HL-60 (cell line): ENCODE measurements at regions not wholly inside any gene's neighbourhood (a gene's known extent, or its start where the extent isn't known, plus 50 kb on each side); places are given as distances from the start of the nearest gene placed in this dataset.
"Not testable (repeated sequence)": the region's sequence is repeated elsewhere in the genome, so short reads cannot be mapped to it uniquely, and the experiment has no call there.

ENCODE experiments used
- DNase-seq, 2 experiments: peaks; one replicate each; pipeline ENCODE4 v3.0.0-alpha.2; 2010 to 2020; ENCODE audit warnings: low read depth in 1 of 2, low spot score in 1 of 2
- H3K27ac ChIP-seq: fragments of 250-450 bp; sonication (Bioruptor Pico); replicated peaks from 2 replicates; pipeline ENCODE4 v1.5.1; 2020; ENCODE audit warnings: mild to moderate bottlenecking, moderate library complexity
- H3K27me3 ChIP-seq: fragments of 250-450 bp; sonication (Bioruptor Pico); 2 replicates; pipeline ENCODE4 v1.5.1; 2021; ENCODE audit warnings: mild to moderate bottlenecking, moderate library complexity; ENCODE audit not compliant: insufficient read depth, poor library complexity, severe bottlenecking
- H3K4me3 ChIP-seq: replicated peaks from 2 replicates; pipeline ENCODE4 v1.5.1; 2011; ENCODE audit warnings: mild to moderate bottlenecking, control low read depth, low read length; ENCODE audit not compliant: insufficient read depth
- GABPA ChIP-seq: IDR thresholded peaks from 2 replicates; pipeline ENCODE4 v1.6.1; 2012; ENCODE audit warnings: low read depth
- POLR2AphosphoS5 ChIP-seq: IDR thresholded peaks from 2 replicates; pipeline ENCODE4 v1.6.1; 2012; ENCODE audit warnings: low read depth
- SPI1 ChIP-seq: IDR thresholded peaks from 2 replicates; pipeline ENCODE4 v1.6.1; 2012; ENCODE audit warnings: low read depth, mild to moderate bottlenecking, borderline replicate concordance
- TF ChIP-seq, protein P1 (sequence below): IDR thresholded peaks from 2 replicates; pipeline ENCODE4 v1.6.1; 2012; ENCODE audit warnings: low read depth; ENCODE audit not compliant: insufficient replicate concordance
- TF ChIP-seq, protein P2 (sequence below): IDR thresholded peaks from one replicate; pipeline ENCODE4 v1.5.1; 2011; ENCODE audit warnings: low read length, control low read depth, inconsistent platforms; ENCODE audit not compliant: insufficient read depth

DNA sequence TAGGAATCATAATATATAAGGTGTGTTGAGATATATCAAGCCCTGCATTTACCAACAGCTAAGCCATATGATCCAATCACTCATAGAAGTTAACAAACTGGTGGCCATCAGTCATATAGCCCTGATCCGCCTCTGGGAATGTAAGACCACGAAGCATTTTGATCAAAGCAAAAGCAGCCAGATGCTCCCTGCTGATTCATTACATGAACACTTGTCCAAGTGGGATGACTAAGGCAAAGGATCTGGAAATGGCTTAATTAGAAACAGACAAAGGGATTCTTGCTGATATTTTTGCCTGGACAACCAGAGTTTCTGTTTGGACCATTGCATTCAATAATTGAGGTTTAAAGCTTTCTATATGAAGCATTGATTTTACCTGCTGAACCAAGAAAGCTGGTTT is 535.5 kb downstream of the GPAM start:
- no peak for TF ChIP-seq POLR2AphosphoS5
- TF ChIP-seq, protein P1, sequence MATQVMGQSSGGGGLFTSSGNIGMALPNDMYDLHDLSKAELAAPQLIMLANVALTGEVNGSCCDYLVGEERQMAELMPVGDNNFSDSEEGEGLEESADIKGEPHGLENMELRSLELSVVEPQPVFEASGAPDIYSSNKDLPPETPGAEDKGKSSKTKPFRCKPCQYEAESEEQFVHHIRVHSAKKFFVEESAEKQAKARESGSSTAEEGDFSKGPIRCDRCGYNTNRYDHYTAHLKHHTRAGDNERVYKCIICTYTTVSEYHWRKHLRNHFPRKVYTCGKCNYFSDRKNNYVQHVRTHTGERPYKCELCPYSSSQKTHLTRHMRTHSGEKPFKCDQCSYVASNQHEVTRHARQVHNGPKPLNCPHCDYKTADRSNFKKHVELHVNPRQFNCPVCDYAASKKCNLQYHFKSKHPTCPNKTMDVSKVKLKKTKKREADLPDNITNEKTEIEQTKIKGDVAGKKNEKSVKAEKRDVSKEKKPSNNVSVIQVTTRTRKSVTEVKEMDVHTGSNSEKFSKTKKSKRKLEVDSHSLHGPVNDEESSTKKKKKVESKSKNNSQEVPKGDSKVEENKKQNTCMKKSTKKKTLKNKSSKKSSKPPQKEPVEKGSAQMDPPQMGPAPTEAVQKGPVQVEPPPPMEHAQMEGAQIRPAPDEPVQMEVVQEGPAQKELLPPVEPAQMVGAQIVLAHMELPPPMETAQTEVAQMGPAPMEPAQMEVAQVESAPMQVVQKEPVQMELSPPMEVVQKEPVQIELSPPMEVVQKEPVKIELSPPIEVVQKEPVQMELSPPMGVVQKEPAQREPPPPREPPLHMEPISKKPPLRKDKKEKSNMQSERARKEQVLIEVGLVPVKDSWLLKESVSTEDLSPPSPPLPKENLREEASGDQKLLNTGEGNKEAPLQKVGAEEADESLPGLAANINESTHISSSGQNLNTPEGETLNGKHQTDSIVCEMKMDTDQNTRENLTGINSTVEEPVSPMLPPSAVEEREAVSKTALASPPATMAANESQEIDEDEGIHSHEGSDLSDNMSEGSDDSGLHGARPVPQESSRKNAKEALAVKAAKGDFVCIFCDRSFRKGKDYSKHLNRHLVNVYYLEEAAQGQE, result no peak
- TF ChIP-seq SPI1, result no peak
- TF ChIP-seq, protein P2, sequence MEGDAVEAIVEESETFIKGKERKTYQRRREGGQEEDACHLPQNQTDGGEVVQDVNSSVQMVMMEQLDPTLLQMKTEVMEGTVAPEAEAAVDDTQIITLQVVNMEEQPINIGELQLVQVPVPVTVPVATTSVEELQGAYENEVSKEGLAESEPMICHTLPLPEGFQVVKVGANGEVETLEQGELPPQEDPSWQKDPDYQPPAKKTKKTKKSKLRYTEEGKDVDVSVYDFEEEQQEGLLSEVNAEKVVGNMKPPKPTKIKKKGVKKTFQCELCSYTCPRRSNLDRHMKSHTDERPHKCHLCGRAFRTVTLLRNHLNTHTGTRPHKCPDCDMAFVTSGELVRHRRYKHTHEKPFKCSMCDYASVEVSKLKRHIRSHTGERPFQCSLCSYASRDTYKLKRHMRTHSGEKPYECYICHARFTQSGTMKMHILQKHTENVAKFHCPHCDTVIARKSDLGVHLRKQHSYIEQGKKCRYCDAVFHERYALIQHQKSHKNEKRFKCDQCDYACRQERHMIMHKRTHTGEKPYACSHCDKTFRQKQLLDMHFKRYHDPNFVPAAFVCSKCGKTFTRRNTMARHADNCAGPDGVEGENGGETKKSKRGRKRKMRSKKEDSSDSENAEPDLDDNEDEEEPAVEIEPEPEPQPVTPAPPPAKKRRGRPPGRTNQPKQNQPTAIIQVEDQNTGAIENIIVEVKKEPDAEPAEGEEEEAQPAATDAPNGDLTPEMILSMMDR, result no peak
- TF ChIP-seq GABPA, result no peak
- Histone ChIP-seq H3K27ac (no peak overlapping the region), H3K4me3 (no peak overlapping the region), H3K27me3 (no peaks in the 10 kb centered on the region)
- DNase-seq, result no peak

DNA sequence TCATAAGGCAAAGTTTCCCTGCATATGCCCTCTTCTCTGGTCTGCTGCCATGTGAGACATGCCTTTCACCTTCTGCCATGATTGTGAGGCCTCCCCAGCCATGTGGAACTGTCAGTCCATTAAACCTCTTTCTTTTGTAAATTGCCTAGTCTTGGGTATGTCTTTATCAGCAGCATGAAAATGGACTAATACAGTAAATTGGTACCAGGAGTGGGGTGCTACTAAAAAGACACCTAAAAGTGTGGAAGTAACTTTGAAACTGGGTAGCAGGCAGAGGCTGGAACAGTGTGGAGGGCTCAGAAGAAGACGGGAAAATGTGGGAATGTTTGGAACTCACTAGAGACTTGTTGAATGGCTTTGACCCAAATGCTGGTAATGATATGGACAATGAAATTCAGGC is 534.5 kb downstream of the GPAM start:
- H3K27me3 ChIP-seq, H3K4me3 ChIP-seq, DNase-seq, H3K27ac ChIP-seq: not testable (repeated sequence)

DNA sequence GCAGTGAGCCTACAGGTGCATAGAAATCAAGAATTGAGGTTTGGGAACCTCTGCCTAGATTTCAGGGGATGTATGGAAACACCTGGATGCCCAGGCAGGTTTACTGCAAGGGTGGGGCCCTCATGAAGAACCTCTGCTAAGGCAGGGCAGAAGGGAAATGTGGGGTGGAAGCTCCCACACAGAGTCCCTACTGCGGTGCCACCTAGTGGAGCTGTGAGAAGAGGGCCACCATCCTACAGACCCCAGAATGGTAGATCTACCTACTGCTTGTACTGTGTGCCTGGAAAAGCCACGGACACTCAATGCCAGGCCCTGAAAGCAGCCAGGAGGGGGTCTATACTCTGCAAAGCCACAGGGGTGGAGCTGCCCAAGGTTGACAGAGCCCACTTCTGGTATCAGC is 533.5 kb downstream of the GPAM start:
- H3K27me3 ChIP-seq, result no peaks in the 10 kb centered on the region
- TF ChIP-seq SPI1 (no peak), GABPA (no peak), POLR2AphosphoS5 (no peak)
- TF ChIP-seq, protein P2, result no peak
- TF ChIP-seq, protein P1, result no peak
- DNase-seq, result no peak

DNA sequence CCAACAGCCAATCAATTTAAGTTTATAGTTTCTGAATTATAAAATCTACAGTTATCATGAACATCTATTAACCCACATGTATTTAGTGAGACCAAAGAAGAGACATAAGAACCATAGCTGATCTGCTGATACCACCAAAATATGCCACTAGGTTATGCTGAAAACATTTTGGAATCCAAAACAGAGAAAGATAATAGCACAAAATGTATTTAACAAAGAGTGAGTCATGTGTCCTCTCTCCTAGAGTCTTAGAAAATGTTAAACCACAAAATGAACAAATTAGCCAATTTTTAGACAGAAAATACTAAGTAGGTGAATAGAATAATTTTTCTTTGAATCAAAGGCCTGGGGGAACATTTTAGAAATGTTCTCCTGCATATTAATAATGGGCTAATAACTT is 527.5 kb downstream of the GPAM start:
- Histone ChIP-seq H3K4me3 (no peak overlapping the region), H3K27me3 (no peaks in the 10 kb centered on the region), H3K27ac (no peak overlapping the region)
- TF ChIP-seq, protein P2, result no peak
- TF ChIP-seq POLR2AphosphoS5, result no peak
- no peak for TF ChIP-seq GABPA
- no peak for TF ChIP-seq SPI1
- TF ChIP-seq, protein P1, result no peak
- no peak for DNase-seq

More for the DNA sequence above, 533.5 kb downstream of the GPAM start:
- Histone ChIP-seq H3K4me3 (no peak overlapping the region), H3K27ac (no peak overlapping the region)
